GM23338 (cell line): ENCODE measurements at regions not wholly inside any gene's neighbourhood (a gene's known extent, or its start where the extent isn't known, plus 50 kb on each side); places are given as distances from the start of the nearest gene placed in this dataset.

ENCODE experiments used
- ATAC-seq: fragments of 200-7000 bp; cut with Tn5 transposase; 3 replicates; pipeline ENCODE4 v1.9.1; 2020
- DNase-seq: peaks from one replicate; pipeline ENCODE4 v3.0.0-alpha.2; 2015; ENCODE audit warnings: low spot score
- H2AFZ ChIP-seq: fragments of 200-600 bp; sonication (generic); 2 replicates; pipeline ENCODE4 v1.8.0; 2016; ENCODE audit warnings: antibody characterized with exemption, mild to moderate bottlenecking, moderate library complexity
- H3F3A ChIP-seq: fragments of 200-600 bp; sonication (generic); replicated peaks from 2 replicates; pipeline ENCODE4 v1.8.0; 2017; ENCODE audit warnings: antibody characterized with exemption, mixed run types, low read depth
- H3K27ac ChIP-seq: fragments of 200-600 bp; sonication (generic); 2 replicates; pipeline ENCODE4 v1.6.1; 2016; ENCODE audit warnings: low read depth
- H3K27me3 ChIP-seq: fragments of 200-600 bp; sonication (generic); 2 replicates; pipeline ENCODE4 v1.8.0; 2016; ENCODE audit warnings: mild to moderate bottlenecking, mixed run types, moderate library complexity; ENCODE audit not compliant: insufficient read depth
- H3K36me3 ChIP-seq: fragments of 200-600 bp; sonication (generic); 2 replicates; pipeline ENCODE4 v1.8.0; 2016; ENCODE audit warnings: mild to moderate bottlenecking; ENCODE audit not compliant: insufficient read depth
- H3K4me1 ChIP-seq: fragments of 200-600 bp; sonication (generic); 2 replicates; pipeline ENCODE4 v1.8.0; 2016; ENCODE audit warnings: mild to moderate bottlenecking, moderate library complexity; ENCODE audit not compliant: insufficient read depth
- H3K4me2 ChIP-seq: fragments of 200-600 bp; sonication (generic); 2 replicates; pipeline ENCODE4 v1.7.1; 2017; ENCODE audit warnings: mixed run types
- H3K4me3 ChIP-seq: fragments of 200-600 bp; sonication (generic); 2 replicates; pipeline ENCODE4 v1.6.1; 2016; ENCODE audit warnings: mixed run types
- H3K79me2 ChIP-seq: fragments of 200-600 bp; sonication (generic); replicated peaks from 2 replicates; pipeline ENCODE4 v1.8.0; 2017; ENCODE audit warnings: mild to moderate bottlenecking; ENCODE audit not compliant: insufficient read depth
- H3K9me2 ChIP-seq: fragments of 200-600 bp; sonication (generic); 2 replicates; pipeline ENCODE4 v1.8.0; 2017; ENCODE audit not compliant: insufficient read depth
- H4K20me1 ChIP-seq: fragments of 200-600 bp; sonication (generic); replicated peaks from 2 replicates; pipeline ENCODE4 v1.8.0; 2017; ENCODE audit warnings: mild to moderate bottlenecking; ENCODE audit not compliant: insufficient read depth
- H3K27ac Mint-ChIP-seq: 2 replicates; pipeline ENCODE4 v1.8.0; 2020; ENCODE audit warnings: inconsistent platforms, mild to moderate bottlenecking, moderate library complexity, mixed read lengths
- H3K27me3 Mint-ChIP-seq: 3 replicates; pipeline ENCODE4 v1.8.0; 2022; ENCODE audit warnings: low read depth, mild to moderate bottlenecking, moderate library complexity, mixed read lengths, inconsistent platforms; ENCODE audit not compliant: insufficient read depth, poor library complexity
- H3K36me3 Mint-ChIP-seq: 3 replicates; pipeline ENCODE4 v1.8.0; 2021; ENCODE audit warnings: low read depth, mild to moderate bottlenecking, inconsistent platforms, moderate library complexity, mixed read lengths
- H3K4me1 Mint-ChIP-seq: 3 replicates; pipeline ENCODE4 v1.8.0; 2020; ENCODE audit warnings: mild to moderate bottlenecking, inconsistent platforms, mixed read lengths
- H3K4me3 Mint-ChIP-seq: 3 replicates; pipeline ENCODE4 v1.8.0; 2021; ENCODE audit warnings: moderate library complexity, mild to moderate bottlenecking, inconsistent platforms, mixed read lengths
- H3K9me3 Mint-ChIP-seq: 3 replicates; pipeline ENCODE4 v1.8.0; 2020; ENCODE audit warnings: moderate library complexity, mild to moderate bottlenecking, inconsistent platforms, mixed read lengths
- CTCF ChIP-seq, 2 experiments: fragments of 200-600 bp in 1 of 2; sonication (generic) in 1 of 2; conservative IDR thresholded peaks; 2 replicates each; pipeline versions ENCODE4 v1.5.1 to v1.6.1; 2016 to 2017; ENCODE audit warnings: antibody characterized with exemption in 2 of 2, low read depth in 2 of 2, mild to moderate bottlenecking in 2 of 2, moderate library complexity in 1 of 2
- ETS1 ChIP-seq: IDR thresholded peaks from 2 replicates; pipeline ENCODE4 v1.6.1; 2016; ENCODE audit warnings: antibody characterized with exemption
- EZH2 ChIP-seq: fragments of 200-600 bp; sonication (generic); IDR thresholded peaks from one replicate; pipeline ENCODE4 v1.8.0; 2017; ENCODE audit warnings: antibody characterized with exemption, mild to moderate bottlenecking, low read depth; ENCODE audit not compliant: unreplicated experiment
- EZH2phosphoT487 ChIP-seq: fragments of 200-600 bp; sonication (generic); IDR thresholded peaks from one replicate; pipeline ENCODE4 v1.8.1; 2018; ENCODE audit warnings: antibody characterized with exemption; ENCODE audit not compliant: unreplicated experiment
- JUNB ChIP-seq: IDR thresholded peaks from one replicate; pipeline ENCODE4 v1.6.1; 2016; ENCODE audit warnings: antibody characterized with exemption; ENCODE audit not compliant: unreplicated experiment
- NANOG ChIP-seq: IDR thresholded peaks from 2 replicates; pipeline ENCODE4 v1.6.1; 2016; ENCODE audit warnings: antibody characterized with exemption, borderline replicate concordance
- POLR2AphosphoS5 ChIP-seq: IDR thresholded peaks from 2 replicates; pipeline ENCODE4 v1.6.1; 2016; ENCODE audit warnings: antibody characterized with exemption, low read depth
- STAT1 ChIP-seq: IDR thresholded peaks from one replicate; pipeline ENCODE4 v1.6.1; 2016; ENCODE audit warnings: antibody characterized with exemption; ENCODE audit not compliant: unreplicated experiment
- ZNF114 ChIP-seq: fragments of 250-450 bp; sonication (Bioruptor Pico); IDR thresholded peaks from 2 replicates; pipeline ENCODE4 v1.5.0; 2020; ENCODE audit warnings: mild to moderate bottlenecking, moderate library complexity
- ZNF331 ChIP-seq: fragments of 250-450 bp; sonication (Bioruptor Pico); IDR thresholded peaks from 2 replicates; pipeline ENCODE4 v1.5.0; 2020; ENCODE audit warnings: low read depth, mild to moderate bottlenecking, moderate library complexity
- ZNF462 ChIP-seq: fragments of 250-450 bp; sonication (Bioruptor Pico); IDR thresholded peaks from 2 replicates; pipeline ENCODE4 v1.5.0; 2020; ENCODE audit warnings: mild to moderate bottlenecking, moderate library complexity

- DNase-seq (no peak), ATAC-seq (no peak)
- Histone ChIP-seq H3F3A (no peaks in the 10 kb centered on the region), H3K36me3 (no peaks in the 10 kb centered on the region), H3K27ac (no peak overlapping the region), H3K27me3 (no peaks in the 10 kb centered on the region), H3K9me2 (peaks cover 5% of the 10 kb centered on the region; the same call in 1 of the 2 replicates), H3K4me3 (no peak overlapping the region), H2AFZ (no peak overlapping the region), H3K4me2 (no peak overlapping the region), H3K79me2 (no peaks in the 10 kb centered on the region), H3K4me1 (peaks cover 13% of the 10 kb centered on the region; the same call in 1 of the 2 replicates), H4K20me1 (no peaks in the 10 kb centered on the region)
- Mint-ChIP-seq H3K4me3 (no peak overlapping the region), H3K9me3 (no peaks in the 10 kb centered on the region), H3K36me3 (no peaks in the 10 kb centered on the region), H3K27me3 (no peaks in the 10 kb centered on the region), H3K4me1 (peaks cover 9% of the 10 kb centered on the region), H3K27ac (no peak overlapping the region; the same call in 1 of the 2 replicates)
- TF ChIP-seq NANOG (no peak), CTCF (conservative IDR thresholded peaks at IDR 0.05; ENCODE audit: low read depth in 2 of 2) (no peak)
These were observed 553.9 kb upstream of the POU3F2 start for GRCh38 chr6:98280492-98280891.

GRCh38 chr6:98286620-98287019 lies 547.8 kb upstream of the POU3F2 start:
- no peak for ATAC-seq
- Histone ChIP-seq H3K4me3 (no peak overlapping the region), H3K27ac (no peak overlapping the region), H4K20me1 (no peaks in the 10 kb centered on the region), H3K4me1 (no peaks in the 10 kb centered on the region), H3F3A (no peaks in the 10 kb centered on the region), H2AFZ (no peak overlapping the region), H3K4me2 (no peak overlapping the region), H3K9me2 (peaks cover 11% of the 10 kb centered on the region; the same call in 1 of the 2 replicates), H3K36me3 (no peaks in the 10 kb centered on the region), H3K79me2 (no peaks in the 10 kb centered on the region), H3K27me3 (no peaks in the 10 kb centered on the region)
- DNase-seq: no peak
- Mint-ChIP-seq H3K27me3 (no peaks in the 10 kb centered on the region), H3K9me3 (no peaks in the 10 kb centered on the region; the same call in 2 of the 3 replicates), H3K4me3 (no peak overlapping the region), H3K36me3 (peaks cover 8% of the 10 kb centered on the region; the same call in 2 of the 3 replicates), H3K27ac (no peak overlapping the region), H3K4me1 (no peaks in the 10 kb centered on the region)
- TF ChIP-seq EZH2phosphoT487 (no peak), EZH2 (no peak), ZNF114 (CRISPR knock-in tag) (no peak), CTCF (conservative IDR thresholded peaks at IDR 0.05; ENCODE audit: low read depth in 2 of 2) (no peak), ZNF462 (no peak), JUNB (no peak), ETS1 (no peak), ZNF331 (no peak), POLR2AphosphoS5 (no peak), STAT1 (no peak)
